ENCODE measurements at regions not wholly inside any gene's neighbourhood (a gene's known extent, or its start where the extent isn't known, plus 50 kb on each side); places are given as distances from the start of the nearest gene placed in this dataset.
A peak's percentile ranks its signal among the peaks of the same experiment; 100 is the strongest.
"Not testable (repeated sequence)": the region's sequence is repeated elsewhere in the genome, so short reads cannot be mapped to it uniquely, and the experiment has no call there.

DNA sequence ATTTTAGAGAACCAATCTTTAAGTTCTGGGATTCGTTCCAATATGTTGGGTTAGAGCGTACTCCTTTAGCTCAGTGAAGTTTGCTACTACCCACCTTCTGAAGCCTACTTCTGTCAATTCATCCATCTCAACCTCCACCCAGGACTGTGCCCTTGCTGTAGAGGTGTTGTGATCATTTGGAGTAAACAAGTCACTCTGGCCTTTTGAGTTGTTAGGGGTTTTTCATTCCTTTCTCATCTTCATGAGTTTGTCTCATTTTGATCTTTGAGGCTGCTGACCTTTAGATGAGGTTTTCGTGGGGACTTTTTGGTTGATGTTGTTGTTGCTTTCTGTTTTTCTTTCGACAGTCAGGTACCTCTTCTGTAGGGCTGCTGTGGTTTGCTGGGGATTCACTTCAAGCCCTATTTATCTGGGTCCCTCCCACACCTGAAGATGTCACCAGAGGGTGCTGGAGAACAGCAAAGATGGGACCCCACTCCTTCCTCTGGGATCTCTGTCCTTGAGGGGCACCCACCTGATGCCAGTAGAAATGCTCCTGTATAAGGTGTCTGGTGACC lies 158.4 kb downstream of the ANKRD36B start:
- DNase-seq (ENCODE audit: low spot score) = not testable (repeated sequence)

DNA sequence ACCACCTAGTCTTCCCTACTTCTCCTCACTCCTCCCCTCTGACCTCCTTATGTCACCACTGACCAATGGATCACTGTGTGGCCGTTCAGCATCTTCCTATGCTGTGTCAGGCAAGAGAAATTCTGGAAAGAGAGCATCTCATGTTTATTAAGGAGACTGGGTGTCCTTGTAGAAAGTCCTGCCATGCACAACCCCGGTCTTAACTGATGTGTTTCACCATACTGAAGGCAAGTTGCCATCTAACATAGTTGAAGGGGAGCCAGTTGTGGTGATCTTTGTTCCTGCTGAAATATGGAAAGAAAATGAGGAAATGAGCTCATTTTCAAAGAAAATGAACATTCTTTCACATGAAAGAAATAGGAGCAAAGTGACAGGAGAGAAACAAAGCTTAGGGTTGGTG lies 167.3 kb downstream of the ANKRD36B start:
- ATAC-seq, H3K4me3 Mint-ChIP-seq: not testable (repeated sequence)

More for the DNA sequence above, 158.4 kb downstream of the ANKRD36B start:
- not testable (repeated sequence) for H3K4me3 Mint-ChIP-seq; H3K4me1 Mint-ChIP-seq (ENCODE audit: low read depth in 2 of 2); H3K36me3 Mint-ChIP-seq; H3K27ac Mint-ChIP-seq; H3K27me3 Mint-ChIP-seq; H3K9me3 Mint-ChIP-seq; ATAC-seq

DNA sequence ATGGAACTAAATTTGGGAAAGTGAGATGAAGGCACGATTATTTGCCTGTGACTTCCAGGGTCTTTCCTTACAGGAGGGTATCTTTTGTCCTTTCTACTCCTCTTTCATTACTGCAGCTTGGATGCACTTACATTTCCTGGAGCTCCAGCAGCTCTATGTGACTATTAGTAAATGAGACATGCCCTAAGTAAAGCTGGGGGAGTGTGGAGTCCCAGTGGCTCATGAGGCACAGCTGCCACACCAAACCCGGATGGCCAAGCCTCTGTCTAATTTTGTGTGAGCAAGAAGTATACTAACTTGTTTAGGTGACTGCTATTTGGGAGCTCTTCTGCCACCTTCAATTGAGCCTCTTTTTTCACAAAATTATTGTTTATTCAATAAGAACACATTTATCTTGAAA lies 183.3 kb downstream of the ANKRD36B start:
- H3K4me1 Mint-ChIP-seq (ENCODE audit: low read depth in 2 of 2); H3K4me3 Mint-ChIP-seq; DNase-seq (ENCODE audit: low spot score); H3K9me3 Mint-ChIP-seq; H3K27ac Mint-ChIP-seq; H3K27me3 Mint-ChIP-seq; ATAC-seq; H3K36me3 Mint-ChIP-seq: not testable (repeated sequence)

More for the DNA sequence above, 167.3 kb downstream of the ANKRD36B start:
- not testable (repeated sequence) for H3K4me1 Mint-ChIP-seq (ENCODE audit: low read depth in 2 of 2); H3K27me3 Mint-ChIP-seq; H3K27ac Mint-ChIP-seq; H3K36me3 Mint-ChIP-seq; H3K9me3 Mint-ChIP-seq; DNase-seq (ENCODE audit: low spot score)

DNA sequence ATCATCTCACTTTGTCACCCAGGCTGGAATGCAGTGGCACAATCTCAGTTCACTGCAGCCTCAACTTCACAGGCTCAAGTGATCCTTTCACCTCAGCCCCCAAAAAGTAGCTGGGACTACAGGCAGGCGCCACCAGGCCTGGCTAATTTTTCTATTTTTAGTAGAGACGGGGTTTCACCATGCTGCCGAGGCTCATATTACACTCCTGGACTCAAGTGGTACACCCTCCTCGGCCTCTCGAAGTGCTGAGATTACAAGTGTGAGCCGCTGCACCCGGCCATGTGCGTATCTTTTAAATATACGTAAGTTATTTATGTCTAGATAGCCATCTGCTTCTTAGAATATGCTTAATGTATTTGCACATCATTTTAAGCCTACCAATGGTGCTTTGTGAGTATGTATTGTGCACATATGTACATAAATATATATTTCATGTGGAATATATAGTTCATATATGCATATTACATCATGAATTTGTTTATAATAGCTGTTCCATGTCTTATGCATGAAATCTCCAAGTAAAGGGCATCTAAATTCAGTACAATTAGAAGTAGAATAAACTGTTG lies 184.4 kb downstream of the ANKRD36B start:
- H3K27me3 Mint-ChIP-seq; H3K9me3 Mint-ChIP-seq; DNase-seq (ENCODE audit: low spot score); H3K4me1 Mint-ChIP-seq (ENCODE audit: low read depth in 2 of 2); H3K27ac Mint-ChIP-seq; ATAC-seq; H3K4me3 Mint-ChIP-seq; H3K36me3 Mint-ChIP-seq: not testable (repeated sequence)

DNA sequence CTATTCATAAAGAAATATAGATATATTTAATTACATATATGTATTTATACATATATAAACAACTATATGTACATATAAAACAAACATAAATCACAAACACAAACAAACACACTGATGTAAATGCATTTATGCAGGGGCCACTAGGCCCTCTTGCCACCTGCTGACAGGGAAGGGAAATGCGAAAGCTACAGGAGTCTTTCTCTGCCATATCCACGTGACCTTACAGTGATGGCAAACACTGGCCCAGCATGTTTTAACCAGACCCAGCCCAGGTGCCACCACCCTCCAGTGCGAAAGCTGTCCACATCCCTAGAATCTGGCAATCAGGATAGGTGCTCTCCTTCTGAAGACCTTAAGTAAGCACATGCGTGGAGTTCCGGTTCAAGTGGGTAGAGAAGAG lies 187.0 kb downstream of the ANKRD36B start:
- not testable (repeated sequence) for H3K27ac Mint-ChIP-seq; H3K9me3 Mint-ChIP-seq; H3K36me3 Mint-ChIP-seq; ATAC-seq; H3K27me3 Mint-ChIP-seq; H3K4me1 Mint-ChIP-seq (ENCODE audit: low read depth in 2 of 2); H3K4me3 Mint-ChIP-seq; DNase-seq (ENCODE audit: low spot score)

DNA sequence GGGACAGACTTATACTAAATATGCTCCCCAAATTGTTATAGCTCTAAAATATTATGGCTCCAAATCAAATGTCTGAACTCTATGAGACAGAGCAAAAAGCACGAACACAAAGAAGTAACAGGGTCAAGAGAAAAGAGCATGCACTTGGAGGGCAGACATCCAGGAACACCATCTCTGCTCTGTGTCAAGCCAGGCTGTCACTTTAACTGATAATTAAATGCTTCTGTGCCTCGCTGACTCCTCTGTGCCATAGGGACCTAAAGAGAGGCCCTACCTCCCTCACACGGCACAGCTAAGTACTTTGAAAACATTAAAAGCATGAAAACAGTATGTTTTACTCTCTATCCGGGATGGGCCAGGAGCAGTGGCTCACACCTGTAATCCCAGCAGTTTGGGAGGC lies 194.0 kb downstream of the ANKRD36B start:
- peak in 1 of 2 donors; percentile 20 for ATAC-seq
- H3K27me3 Mint-ChIP-seq; DNase-seq (ENCODE audit: low spot score); H3K36me3 Mint-ChIP-seq; H3K4me1 Mint-ChIP-seq (ENCODE audit: low read depth in 2 of 2); H3K27ac Mint-ChIP-seq; H3K9me3 Mint-ChIP-seq; H3K4me3 Mint-ChIP-seq: not testable (repeated sequence)

DNA sequence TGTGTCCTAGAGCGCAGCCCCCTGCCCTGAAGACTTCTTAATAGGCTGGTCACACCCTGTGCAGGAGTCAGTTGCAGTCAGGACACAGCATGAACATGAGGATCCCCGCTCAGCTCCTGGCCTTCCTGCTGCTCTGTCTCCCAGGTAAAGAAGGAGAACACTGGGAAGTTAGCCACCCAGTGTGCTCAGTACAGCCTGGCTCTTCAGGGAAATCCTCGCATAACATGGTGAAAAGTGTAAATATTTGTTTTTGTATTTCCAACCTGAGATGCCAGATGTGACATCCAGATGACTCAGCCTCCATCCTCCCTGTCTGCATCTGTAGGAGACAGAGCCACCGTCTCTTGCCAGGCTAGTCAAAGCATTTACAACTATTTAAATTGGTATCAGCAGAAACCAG lies 203.9 kb downstream of the ANKRD36B start:
- not testable (repeated sequence) for H3K4me1 Mint-ChIP-seq (ENCODE audit: low read depth in 2 of 2); DNase-seq (ENCODE audit: low spot score); H3K9me3 Mint-ChIP-seq; ATAC-seq; H3K27me3 Mint-ChIP-seq; H3K27ac Mint-ChIP-seq; H3K4me3 Mint-ChIP-seq; H3K36me3 Mint-ChIP-seq

DNA sequence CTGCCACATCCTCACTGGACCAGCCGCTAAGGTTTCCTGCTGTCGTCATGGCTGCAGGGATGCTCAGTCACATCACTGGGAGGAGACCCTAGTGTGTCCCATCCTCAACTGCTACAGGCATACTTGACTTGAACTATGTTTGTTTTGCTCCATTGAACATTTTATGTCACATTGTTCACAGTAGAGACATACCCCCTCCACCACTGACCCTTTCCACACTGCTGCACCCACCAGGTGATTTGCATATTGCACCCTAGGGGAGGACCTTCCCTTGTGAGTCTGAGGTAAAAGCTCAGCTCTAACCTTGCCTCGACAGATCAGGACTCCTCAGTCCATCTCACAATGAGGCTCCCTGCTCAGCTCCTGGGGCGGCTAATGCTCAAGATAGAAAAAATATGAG lies 213.8 kb downstream of the ANKRD36B start:
- H3K27ac Mint-ChIP-seq; H3K4me3 Mint-ChIP-seq; DNase-seq (ENCODE audit: low spot score); H3K27me3 Mint-ChIP-seq; H3K9me3 Mint-ChIP-seq; H3K4me1 Mint-ChIP-seq (ENCODE audit: low read depth in 2 of 2); H3K36me3 Mint-ChIP-seq: not testable (repeated sequence)
- peak in 1 of 2 donors; percentile 9 for ATAC-seq

DNA sequence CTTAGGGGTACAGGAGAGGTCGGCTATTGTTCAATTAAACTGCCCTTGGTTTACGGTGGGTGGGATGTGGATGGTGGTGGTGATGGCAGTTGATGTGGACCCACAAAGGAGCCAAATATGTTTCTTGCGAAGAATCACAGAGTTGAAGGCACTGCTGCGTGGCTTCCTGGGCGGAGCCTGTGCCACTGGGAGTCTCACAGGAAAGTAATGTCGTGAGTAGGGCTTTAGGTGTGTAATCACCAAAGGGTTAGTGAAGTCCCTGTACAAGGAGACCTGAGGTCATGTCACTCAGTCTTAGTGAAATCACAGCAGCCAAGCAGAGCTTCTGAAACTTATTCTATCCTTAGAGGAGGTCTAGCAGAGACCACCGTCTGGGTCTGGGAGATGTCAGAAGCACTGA lies 215.3 kb downstream of the ANKRD36B start:
- not testable (repeated sequence) for H3K27me3 Mint-ChIP-seq; ATAC-seq; H3K9me3 Mint-ChIP-seq; H3K4me1 Mint-ChIP-seq (ENCODE audit: low read depth in 2 of 2); DNase-seq (ENCODE audit: low spot score); H3K36me3 Mint-ChIP-seq; H3K4me3 Mint-ChIP-seq; H3K27ac Mint-ChIP-seq

DNA sequence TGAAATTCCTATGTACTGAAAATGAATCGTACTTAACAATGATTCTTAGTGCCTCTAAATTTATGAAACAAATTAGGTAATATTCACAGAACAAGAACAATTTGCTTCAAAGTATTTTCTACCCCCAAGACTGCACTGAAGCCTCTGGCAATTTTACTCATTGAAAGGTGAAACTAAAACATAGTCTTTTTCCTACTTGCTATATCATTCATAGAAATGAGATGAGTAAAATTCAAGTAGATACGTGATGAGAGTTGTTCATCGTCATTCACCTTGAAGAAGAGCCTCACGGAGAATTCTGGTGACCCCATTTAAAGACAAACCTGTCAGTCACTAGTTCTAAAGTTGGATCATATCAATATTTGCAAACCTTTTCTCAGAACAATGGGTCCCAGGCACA lies 226.5 kb downstream of the ANKRD36B start:
- H3K9me3 Mint-ChIP-seq; H3K4me3 Mint-ChIP-seq; H3K27ac Mint-ChIP-seq; DNase-seq (ENCODE audit: low spot score); H3K4me1 Mint-ChIP-seq (ENCODE audit: low read depth in 2 of 2); H3K36me3 Mint-ChIP-seq; ATAC-seq: not testable (repeated sequence)
- peaks cover 5 to 11% of the 10 kb centered on the region in 2 donors for H3K27me3 Mint-ChIP-seq

DNA sequence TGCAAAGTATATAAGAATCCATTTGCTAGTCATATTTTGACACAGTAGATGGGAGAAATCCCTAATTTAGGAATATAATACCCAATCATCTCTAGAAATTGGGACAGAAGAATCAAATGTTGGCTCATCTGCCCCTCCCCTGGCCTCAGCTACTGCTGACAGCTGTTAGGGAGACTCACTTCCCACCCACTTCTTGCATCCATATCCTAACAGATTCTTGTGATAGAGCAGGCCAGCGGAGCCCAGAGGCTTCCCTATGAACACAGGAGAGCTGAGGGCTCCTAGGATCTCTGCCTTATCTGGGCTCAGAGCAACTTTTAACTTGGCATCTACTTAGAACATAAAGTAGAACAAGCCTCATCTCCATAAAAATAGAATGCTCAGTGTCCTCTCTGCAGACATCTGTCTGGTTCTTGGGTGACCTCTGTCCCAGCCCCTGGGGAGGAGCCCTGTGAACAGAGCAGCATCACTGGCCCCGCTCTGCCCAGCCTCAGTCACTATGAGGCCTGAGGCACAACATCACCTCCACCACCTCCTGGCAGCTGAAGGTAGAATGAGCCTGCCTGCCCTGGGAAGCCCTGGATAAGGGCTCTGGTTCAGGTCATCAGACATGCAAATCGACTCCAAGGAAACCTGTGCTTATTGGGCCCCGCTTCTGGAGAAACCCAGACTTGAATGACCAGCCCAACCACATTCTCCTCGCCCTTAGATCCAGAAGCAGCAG lies 229.7 kb downstream of the ANKRD36B start:
- H3K27me3 Mint-ChIP-seq = peaks cover 20 to 33% of the 10 kb centered on the region in 2 donors
- no peak overlapping the region for H3K4me3 Mint-ChIP-seq
- H3K36me3 Mint-ChIP-seq = no peaks in the 10 kb centered on the region
- H3K4me1 Mint-ChIP-seq (ENCODE audit: low read depth in 2 of 2) = no peaks in the 10 kb centered on the region
- H3K9me3 Mint-ChIP-seq = no peaks in the 10 kb centered on the region
- DNase-seq (ENCODE audit: low spot score) (no peak), ATAC-seq (peak in 1 of 2 donors; percentile 34)
- no peak overlapping the region for H3K27ac Mint-ChIP-seq

DNA sequence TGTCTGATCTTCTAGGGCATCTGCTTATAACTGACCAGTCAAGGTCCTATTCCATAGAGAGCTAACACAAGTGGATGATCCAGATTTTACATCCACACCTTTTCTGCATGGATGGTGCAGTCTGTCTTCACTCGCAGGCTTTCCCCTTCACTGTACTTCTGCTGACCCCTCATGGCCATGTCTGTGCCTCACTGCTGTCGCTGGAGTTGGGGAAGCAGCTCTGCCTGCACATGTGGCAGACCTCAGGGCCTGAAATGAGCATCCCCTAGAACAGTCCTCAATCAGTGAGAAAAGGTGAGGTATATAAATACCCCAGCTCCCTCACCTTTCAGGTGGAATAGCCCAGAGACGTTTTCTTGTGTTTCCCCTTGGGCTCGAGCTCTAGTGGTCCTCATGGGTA lies 233.8 kb downstream of the ANKRD36B start:
- H3K27me3 Mint-ChIP-seq = peaks cover 28 to 45% of the 10 kb centered on the region in 2 donors
- no peaks in the 10 kb centered on the region for H3K9me3 Mint-ChIP-seq
- no peaks in the 10 kb centered on the region for H3K4me1 Mint-ChIP-seq (ENCODE audit: low read depth in 2 of 2)

DNA sequence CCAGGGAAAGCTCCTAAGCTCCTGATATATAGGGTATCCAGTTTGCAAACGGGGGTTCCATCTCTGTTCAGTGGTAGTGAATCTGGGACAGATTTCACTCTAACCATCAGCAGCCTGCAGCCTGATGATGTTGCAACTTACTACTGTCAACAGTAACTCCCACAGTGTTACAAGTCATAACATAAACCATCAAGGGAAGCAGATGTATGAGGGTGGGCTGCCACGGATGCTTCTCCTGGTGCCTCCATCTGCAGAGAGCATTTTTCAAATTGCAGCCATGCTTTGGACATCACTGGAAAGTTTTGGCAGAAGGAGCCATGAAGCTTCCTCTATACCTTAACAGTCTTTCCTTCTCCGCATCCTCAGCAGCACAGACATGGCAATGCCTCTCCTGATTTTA lies 234.5 kb downstream of the ANKRD36B start:
- H3K27ac Mint-ChIP-seq = no peak overlapping the region
- no peak for DNase-seq (ENCODE audit: low spot score)
- H3K9me3 Mint-ChIP-seq = no peaks in the 10 kb centered on the region
- no peak for ATAC-seq
- H3K4me3 Mint-ChIP-seq = no peak overlapping the region
- H3K36me3 Mint-ChIP-seq = no peaks in the 10 kb centered on the region
- peaks cover 29 to 48% of the 10 kb centered on the region in 2 donors for H3K27me3 Mint-ChIP-seq
- H3K4me1 Mint-ChIP-seq (ENCODE audit: low read depth in 2 of 2) = no peaks in the 10 kb centered on the region

More for the DNA sequence above, 233.8 kb downstream of the ANKRD36B start:
- no peak overlapping the region for H3K27ac Mint-ChIP-seq
- ATAC-seq (no peak), DNase-seq (ENCODE audit: low spot score) (no peak)
- no peak overlapping the region for H3K4me3 Mint-ChIP-seq
- H3K36me3 Mint-ChIP-seq = no peaks in the 10 kb centered on the region

DNA sequence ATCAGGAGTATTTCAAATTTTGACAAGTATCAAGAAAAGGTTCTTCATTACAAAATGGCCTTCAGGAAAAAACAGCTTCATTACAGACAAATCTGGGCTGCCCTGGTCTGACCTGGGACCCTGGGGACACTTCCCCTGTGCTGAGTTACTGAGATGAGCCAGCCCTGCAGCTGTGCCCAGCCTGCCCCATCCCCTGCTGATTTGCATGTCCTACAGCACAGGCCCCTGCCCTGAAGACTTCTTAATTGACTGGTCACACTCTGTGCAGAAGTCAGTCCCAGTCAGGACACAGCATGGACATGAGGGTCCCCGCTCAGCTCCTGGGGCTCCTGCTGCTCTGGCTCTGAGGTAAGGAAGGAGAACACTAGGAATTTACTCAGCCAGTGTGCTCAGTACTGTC lies 235.1 kb downstream of the ANKRD36B start:
- DNase-seq (ENCODE audit: low spot score) (no peak), ATAC-seq (no peak)
- H3K4me1 Mint-ChIP-seq (ENCODE audit: low read depth in 2 of 2) = no peaks in the 10 kb centered on the region
- H3K27ac Mint-ChIP-seq = no peak overlapping the region
- H3K9me3 Mint-ChIP-seq = no peaks in the 10 kb centered on the region
- no peaks in the 10 kb centered on the region for H3K36me3 Mint-ChIP-seq
- H3K27me3 Mint-ChIP-seq = peaks cover 30 to 54% of the 10 kb centered on the region in 2 donors
- H3K4me3 Mint-ChIP-seq = no peak overlapping the region

All from natural killer cell treated with Interleukin-12 subunit alpha and Interleukin-12 subunit beta and Interleukin-15 and Interleukin-18, amount 100 ng/mL, for 72 hours (primary cell).